ENCODE measurements at regions not wholly inside any gene's neighbourhood (a gene's known extent, or its start where the extent isn't known, plus 50 kb on each side); places are given as distances from the start of the nearest gene placed in this dataset.

DNA sequence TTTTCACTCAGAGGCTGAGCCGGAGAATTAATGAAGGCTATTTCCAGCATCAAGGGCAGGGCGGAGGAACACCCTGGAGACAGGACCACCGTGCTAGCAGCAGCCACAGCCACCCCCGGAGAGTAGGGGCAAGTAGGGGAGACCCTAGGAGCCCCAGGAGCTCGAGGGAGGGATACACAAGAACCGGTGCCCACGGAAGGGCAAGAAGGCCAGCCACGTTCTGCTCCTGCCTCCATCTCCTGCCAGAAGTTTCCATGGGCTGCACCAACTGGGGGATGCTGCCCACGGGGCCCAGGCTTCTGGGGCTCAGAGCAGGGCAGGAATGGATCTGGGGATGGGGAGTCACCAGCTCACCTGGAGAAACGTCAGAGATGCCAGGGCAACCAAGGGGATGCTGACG, 626.8 kb downstream of the TBC1D22A start:
- TF ChIP-seq CTCF (IDR thresholded peaks at IDR 0.05; ENCODE audit: control insufficient read depth, extremely low read depth, insufficient read depth): no peak
- DNase-seq (ENCODE audit: low read depth): no peak
- H3K4me3 ChIP-seq (ENCODE audit: low read depth, low read length): no peak overlapping the region

DNA sequence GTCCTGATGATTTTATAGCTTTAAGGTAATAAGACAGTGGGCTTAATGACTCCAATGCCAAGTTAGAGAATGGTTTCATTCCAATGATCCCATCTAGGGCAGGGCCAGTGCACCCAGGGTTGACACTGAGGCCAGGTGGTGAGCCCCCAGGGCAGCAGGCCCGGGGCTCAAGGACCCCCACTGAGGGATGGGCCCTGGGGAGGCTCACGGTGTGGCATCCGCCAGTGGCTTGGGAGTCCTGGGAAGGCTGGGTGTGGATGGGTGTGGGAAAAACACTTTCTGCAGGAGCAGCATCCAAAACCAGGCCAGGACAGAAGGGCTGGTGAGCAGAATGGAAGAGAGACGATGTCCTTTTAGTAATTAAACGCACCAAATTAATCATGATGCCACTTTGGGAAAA, 626.3 kb downstream of the TBC1D22A start:
- no peak for TF ChIP-seq CTCF (IDR thresholded peaks at IDR 0.05; ENCODE audit: control insufficient read depth, extremely low read depth, insufficient read depth)
- no peak for DNase-seq (ENCODE audit: low read depth)
- H3K4me3 ChIP-seq (ENCODE audit: low read depth, low read length): no peak overlapping the region

DNA sequence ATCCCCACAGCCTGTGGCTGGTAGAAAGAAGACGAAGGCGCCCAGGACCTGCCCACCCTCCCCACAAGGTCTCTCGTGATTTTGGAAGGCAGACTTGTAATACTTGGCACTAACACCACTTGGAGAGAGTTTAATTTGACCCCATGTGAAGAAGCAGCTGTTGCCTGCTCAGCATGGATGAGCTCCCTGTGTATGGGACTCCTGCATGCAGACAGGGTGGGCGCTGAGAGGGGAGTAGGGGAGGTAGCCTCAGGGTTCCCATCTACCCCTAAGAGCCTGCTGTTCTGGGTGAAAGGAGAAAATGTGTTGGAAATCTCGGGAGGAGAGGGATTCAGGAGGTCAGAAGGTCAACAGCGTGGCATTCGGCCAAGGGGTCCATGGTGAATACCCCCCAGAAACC, 625.9 kb downstream of the TBC1D22A start:
- no peak for DNase-seq (ENCODE audit: low read depth)
- no peak overlapping the region for H3K4me3 ChIP-seq (ENCODE audit: low read depth, low read length)
- no peak for TF ChIP-seq CTCF (IDR thresholded peaks at IDR 0.05; ENCODE audit: control insufficient read depth, extremely low read depth, insufficient read depth)

DNA sequence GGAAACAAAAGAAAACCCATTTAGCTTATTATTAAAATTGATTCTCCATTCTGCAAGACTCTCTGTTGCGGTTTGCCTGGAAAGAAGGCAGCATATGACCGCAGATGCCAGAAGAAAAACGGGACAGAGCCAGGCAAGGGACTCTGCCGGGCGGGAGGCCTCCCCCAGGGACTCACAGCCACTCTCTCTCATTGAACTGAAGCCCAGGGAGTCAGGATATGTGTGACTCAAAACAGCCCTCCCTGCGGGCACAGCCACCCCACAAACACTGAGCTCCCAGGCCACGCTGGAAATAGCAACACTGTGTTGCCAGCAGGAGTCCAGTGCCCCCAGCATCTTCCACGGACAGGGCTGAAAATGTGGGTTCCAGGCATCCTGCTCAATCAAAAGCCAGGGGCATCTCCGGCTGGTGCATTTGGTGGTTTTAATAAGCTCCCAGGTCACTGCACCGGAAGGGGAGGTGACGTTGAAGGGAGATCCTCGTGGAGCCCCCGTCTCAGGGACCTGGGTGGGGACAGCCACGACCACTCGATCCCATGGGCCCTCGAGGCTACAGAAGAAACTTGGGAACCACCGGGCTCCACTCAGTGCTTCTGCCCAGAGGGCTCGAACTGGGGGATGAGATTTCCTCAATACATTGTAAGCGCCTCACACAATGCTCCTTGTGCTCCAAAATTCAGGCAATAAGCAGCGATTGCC, 624.5 kb downstream of the TBC1D22A start:
- no peak for TF ChIP-seq CTCF (IDR thresholded peaks at IDR 0.05; ENCODE audit: control insufficient read depth, extremely low read depth, insufficient read depth)
- no peak for DNase-seq (ENCODE audit: low read depth)
- H3K4me3 ChIP-seq (ENCODE audit: low read depth, low read length): no peak overlapping the region

GRCh38 chr22:47384977-47385376, 622.5 kb downstream of the TBC1D22A start:
- no peak for DNase-seq (ENCODE audit: low read depth)
- H3K4me3 ChIP-seq (ENCODE audit: low read depth, low read length): no peak overlapping the region
- no peak for TF ChIP-seq CTCF (IDR thresholded peaks at IDR 0.05; ENCODE audit: control insufficient read depth, extremely low read depth, insufficient read depth)

DNA sequence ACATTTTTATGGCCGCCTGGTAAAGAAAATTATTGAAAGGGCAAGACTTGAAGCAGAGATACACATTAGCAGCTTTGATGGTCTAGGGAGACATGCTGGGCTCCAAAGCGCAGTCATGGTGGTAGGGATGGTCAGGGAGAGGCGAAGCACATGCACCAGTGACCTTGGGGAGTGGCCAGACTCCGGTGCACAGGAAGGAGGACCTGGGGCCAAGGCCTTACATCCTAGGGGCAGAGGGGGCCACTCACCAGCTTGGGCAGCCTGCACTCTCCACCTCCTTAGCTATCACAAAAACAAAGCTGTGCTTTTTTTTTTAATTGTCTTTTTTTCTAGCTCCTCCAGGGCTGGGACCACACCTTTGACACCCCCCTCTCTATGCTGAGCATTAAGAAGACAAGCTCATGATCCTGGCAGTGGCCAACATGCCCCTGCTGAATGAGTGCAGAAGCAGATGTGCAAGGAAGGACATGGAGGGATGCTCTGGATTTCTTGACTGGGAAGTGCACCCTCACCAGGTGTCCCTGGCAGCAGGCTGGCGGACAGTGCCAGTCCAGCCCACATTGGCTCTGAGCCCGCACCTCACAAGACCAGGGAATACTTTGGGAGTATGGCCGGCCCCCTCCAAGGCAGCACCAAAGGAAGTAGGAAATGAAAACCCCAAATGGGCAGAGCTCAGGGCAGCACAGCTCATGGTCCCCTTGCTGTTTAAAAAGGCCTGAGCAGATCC, 619.9 kb downstream of the TBC1D22A start:
- no peak overlapping the region for H3K4me3 ChIP-seq (ENCODE audit: low read depth, low read length)
- no peak for DNase-seq (ENCODE audit: low read depth)
- no peak for TF ChIP-seq CTCF (IDR thresholded peaks at IDR 0.05; ENCODE audit: control insufficient read depth, extremely low read depth, insufficient read depth)
